ENCODE measurements at regions not wholly inside any gene's neighbourhood (a gene's known extent, or its start where the extent isn't known, plus 50 kb on each side); places are given as distances from the start of the nearest gene placed in this dataset.

DNA sequence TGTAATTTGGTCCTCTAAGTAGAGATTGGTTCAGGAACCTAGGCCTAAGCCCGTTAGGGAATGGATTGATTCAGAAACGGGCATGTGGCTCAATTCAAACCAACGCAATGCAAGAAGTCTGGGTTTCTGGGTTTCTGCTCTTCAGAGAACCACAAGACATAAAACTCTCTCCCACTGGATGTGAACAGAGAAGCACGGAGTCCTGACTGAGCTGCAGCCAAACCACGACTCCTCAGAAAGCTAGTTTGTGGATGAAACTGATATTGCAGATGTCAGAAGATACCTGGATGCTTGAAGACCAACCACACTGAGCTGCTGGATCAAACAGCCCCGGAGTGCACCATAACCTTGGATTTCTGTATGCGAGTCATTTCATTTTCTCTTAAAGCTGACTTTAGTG, 50.0 kb downstream of the SOD2 start:
- Histone ChIP-seq H3K9ac (ENCODE audit: low read length) (no peak overlapping the region), H3K9me3 (ENCODE audit: insufficient read depth, low read length) (no peaks in the 10 kb centered on the region), H3K4me2 (ENCODE audit: low read depth, low read length, poor library complexity, severe bottlenecking) (no peak overlapping the region), H2AFZ (ENCODE audit: low read depth, low read length, severe bottlenecking) (no peak overlapping the region), H3K27ac (ENCODE audit: low read depth, low read length) (no peak overlapping the region), H3F3A (ENCODE audit: insufficient read depth) (no peaks in the 10 kb centered on the region), H3K36me3 (ENCODE audit: low read length) (no peaks in the 10 kb centered on the region), H3K27me3 (ENCODE audit: low read length) (no peaks in the 10 kb centered on the region), H3K9me2 (replicated peaks; ENCODE audit: insufficient read depth, low read length) (no peaks in the 10 kb centered on the region), H3K4me3 (ENCODE audit: insufficient read depth, low read length, poor library complexity, severe bottlenecking) (no peak overlapping the region), H4K20me1 (ENCODE audit: low read depth, low read length) (no peaks in the 10 kb centered on the region), H3K79me2 (ENCODE audit: insufficient read depth, low read length) (no peaks in the 10 kb centered on the region)
- TF ChIP-seq, protein P1, sequence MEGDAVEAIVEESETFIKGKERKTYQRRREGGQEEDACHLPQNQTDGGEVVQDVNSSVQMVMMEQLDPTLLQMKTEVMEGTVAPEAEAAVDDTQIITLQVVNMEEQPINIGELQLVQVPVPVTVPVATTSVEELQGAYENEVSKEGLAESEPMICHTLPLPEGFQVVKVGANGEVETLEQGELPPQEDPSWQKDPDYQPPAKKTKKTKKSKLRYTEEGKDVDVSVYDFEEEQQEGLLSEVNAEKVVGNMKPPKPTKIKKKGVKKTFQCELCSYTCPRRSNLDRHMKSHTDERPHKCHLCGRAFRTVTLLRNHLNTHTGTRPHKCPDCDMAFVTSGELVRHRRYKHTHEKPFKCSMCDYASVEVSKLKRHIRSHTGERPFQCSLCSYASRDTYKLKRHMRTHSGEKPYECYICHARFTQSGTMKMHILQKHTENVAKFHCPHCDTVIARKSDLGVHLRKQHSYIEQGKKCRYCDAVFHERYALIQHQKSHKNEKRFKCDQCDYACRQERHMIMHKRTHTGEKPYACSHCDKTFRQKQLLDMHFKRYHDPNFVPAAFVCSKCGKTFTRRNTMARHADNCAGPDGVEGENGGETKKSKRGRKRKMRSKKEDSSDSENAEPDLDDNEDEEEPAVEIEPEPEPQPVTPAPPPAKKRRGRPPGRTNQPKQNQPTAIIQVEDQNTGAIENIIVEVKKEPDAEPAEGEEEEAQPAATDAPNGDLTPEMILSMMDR (IDR thresholded peaks at IDR 0.05; ENCODE audit: insufficient read depth, low read length, poor library complexity, severe bottlenecking), result no peak
- TF ChIP-seq EZH2phosphoT487 (conservative IDR thresholded peaks at IDR 0.05; ENCODE audit: low read length), result no peak

DNA sequence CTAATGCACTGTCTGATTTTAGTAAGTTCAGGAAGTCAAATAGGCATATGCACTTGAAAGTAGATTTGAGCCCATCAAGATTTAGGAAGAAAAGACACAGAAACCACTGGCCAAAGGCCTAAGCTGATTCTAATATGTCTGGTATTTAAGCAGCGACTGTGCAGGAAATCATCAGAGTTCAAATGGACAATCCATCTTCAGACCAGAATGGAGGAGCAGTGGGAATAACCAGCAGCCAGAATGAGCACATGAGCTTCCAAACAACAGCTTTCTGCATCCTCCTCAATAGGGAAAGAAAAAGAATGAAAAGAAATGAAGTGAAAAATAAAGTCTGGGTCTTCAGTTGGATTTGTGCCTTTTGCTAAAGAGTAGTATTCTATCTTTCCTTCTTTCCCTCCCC, 50.6 kb downstream of the SOD2 start:
- Histone ChIP-seq H4K20me1 (ENCODE audit: low read depth, low read length) (no peaks in the 10 kb centered on the region), H3K9ac (ENCODE audit: low read length) (no peak overlapping the region), H3F3A (ENCODE audit: insufficient read depth) (no peaks in the 10 kb centered on the region), H3K4me3 (ENCODE audit: insufficient read depth, low read length, poor library complexity, severe bottlenecking) (no peak overlapping the region), H3K79me2 (ENCODE audit: insufficient read depth, low read length) (no peaks in the 10 kb centered on the region), H3K36me3 (ENCODE audit: low read length) (no peaks in the 10 kb centered on the region), H3K9me3 (ENCODE audit: insufficient read depth, low read length) (no peaks in the 10 kb centered on the region), H3K9me2 (replicated peaks; ENCODE audit: insufficient read depth, low read length) (no peaks in the 10 kb centered on the region), H2AFZ (ENCODE audit: low read depth, low read length, severe bottlenecking) (no peak overlapping the region), H3K4me2 (ENCODE audit: low read depth, low read length, poor library complexity, severe bottlenecking) (no peak overlapping the region), H3K27me3 (ENCODE audit: low read length) (no peaks in the 10 kb centered on the region), H3K27ac (ENCODE audit: low read depth, low read length) (no peak overlapping the region)
- no peak for TF ChIP-seq EZH2phosphoT487 (conservative IDR thresholded peaks at IDR 0.05; ENCODE audit: low read length)
- TF ChIP-seq, protein P1 (IDR thresholded peaks at IDR 0.05; ENCODE audit: insufficient read depth, low read length, poor library complexity, severe bottlenecking), result no peak

DNA sequence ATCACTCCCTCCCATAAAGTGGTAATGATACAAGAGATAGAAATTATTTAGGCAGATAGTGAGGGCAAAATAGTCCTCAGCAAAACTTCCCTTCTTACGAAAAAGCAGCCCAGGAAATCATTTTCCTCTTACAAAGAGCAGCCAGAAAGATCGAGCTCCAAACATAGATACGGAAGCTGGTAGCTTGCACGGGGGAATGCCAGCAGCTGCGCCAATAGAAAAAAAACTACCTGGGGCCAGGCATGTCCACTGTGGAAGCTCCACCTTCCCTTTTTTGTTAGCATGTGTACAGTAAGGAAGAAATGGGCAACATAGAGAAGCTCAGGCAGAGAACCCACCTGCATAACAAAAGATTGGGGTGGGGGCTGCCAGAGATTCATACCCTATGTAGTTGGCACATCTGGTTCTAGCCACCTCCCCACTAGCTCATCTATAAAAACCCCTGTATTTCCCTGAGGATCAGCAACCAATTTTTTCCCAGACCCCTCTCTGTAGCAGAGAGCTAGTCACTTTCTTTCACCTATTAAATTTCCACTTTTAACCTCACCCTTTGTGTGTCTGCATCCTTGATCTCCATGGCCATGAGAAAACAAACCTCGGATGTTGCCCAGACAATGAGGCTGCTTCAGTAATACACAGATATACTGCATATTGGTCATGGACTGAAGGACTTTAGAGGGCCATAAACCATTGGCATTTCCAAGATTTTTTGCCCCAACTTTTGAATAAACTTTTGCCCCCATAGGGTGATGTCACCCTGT, 52.1 kb downstream of the SOD2 start:
- no peaks in the 10 kb centered on the region for H4K20me1 ChIP-seq (ENCODE audit: low read depth, low read length)
- H3F3A ChIP-seq (ENCODE audit: insufficient read depth), result no peaks in the 10 kb centered on the region
- H3K4me2 ChIP-seq (ENCODE audit: low read depth, low read length, poor library complexity, severe bottlenecking), result no peak overlapping the region
- no peaks in the 10 kb centered on the region for H3K27me3 ChIP-seq (ENCODE audit: low read length)
- no peaks in the 10 kb centered on the region for H3K9me2 ChIP-seq (replicated peaks; ENCODE audit: insufficient read depth, low read length)
- H3K27ac ChIP-seq (ENCODE audit: low read depth, low read length), result no peak overlapping the region
- no peaks in the 10 kb centered on the region for H3K9me3 ChIP-seq (ENCODE audit: insufficient read depth, low read length)
- no peaks in the 10 kb centered on the region for H3K79me2 ChIP-seq (ENCODE audit: insufficient read depth, low read length)
- no peak overlapping the region for H2AFZ ChIP-seq (ENCODE audit: low read depth, low read length, severe bottlenecking)
- TF ChIP-seq, protein P1 (IDR thresholded peaks at IDR 0.05; ENCODE audit: insufficient read depth, low read length, poor library complexity, severe bottlenecking), result no peak
- TF ChIP-seq EZH2phosphoT487 (conservative IDR thresholded peaks at IDR 0.05; ENCODE audit: low read length), result no peak
- no peak overlapping the region for H3K4me3 ChIP-seq (ENCODE audit: insufficient read depth, low read length, poor library complexity, severe bottlenecking)
- H3K36me3 ChIP-seq (ENCODE audit: low read length), result no peaks in the 10 kb centered on the region
- H3K9ac ChIP-seq (ENCODE audit: low read length), result no peak overlapping the region

Data from SU-DHL-6 (cell line).